GM19372 (cell line): ENCODE measurements at regions not wholly inside any gene's neighbourhood (a gene's known extent, or its start where the extent isn't known, plus 50 kb on each side); places are given as distances from the start of the nearest gene placed in this dataset.

ENCODE experiments used
- ATAC-seq: cut with Tn5 transposase; IDR thresholded peaks from one replicate; pipeline ENCODE4 v1.9.1; 2021; ENCODE audit warnings: mild to moderate bottlenecking, low read depth, moderate library complexity; ENCODE audit not compliant: unreplicated experiment

DNA sequence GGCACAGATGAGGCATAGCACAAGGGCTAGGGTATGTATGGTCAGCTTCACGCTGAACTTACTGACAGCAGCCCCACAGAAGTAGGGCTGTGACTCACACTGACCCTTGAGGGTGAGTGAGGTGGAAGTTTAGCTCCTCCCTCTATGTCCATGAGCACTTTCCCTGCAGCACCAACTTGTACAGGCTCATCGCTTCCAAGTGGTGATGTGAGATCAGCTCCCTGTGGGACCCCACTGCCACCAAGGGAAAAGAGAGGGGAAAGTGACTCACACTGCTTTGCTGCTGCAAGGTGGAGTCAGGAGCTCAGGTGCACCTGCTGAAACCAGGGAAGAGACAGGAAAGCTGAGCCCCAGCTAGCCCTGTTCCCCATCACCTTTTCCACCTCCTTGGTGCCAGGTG lies 91.5 kb downstream of the TEX51 start:
- ATAC-seq, result no peak

DNA sequence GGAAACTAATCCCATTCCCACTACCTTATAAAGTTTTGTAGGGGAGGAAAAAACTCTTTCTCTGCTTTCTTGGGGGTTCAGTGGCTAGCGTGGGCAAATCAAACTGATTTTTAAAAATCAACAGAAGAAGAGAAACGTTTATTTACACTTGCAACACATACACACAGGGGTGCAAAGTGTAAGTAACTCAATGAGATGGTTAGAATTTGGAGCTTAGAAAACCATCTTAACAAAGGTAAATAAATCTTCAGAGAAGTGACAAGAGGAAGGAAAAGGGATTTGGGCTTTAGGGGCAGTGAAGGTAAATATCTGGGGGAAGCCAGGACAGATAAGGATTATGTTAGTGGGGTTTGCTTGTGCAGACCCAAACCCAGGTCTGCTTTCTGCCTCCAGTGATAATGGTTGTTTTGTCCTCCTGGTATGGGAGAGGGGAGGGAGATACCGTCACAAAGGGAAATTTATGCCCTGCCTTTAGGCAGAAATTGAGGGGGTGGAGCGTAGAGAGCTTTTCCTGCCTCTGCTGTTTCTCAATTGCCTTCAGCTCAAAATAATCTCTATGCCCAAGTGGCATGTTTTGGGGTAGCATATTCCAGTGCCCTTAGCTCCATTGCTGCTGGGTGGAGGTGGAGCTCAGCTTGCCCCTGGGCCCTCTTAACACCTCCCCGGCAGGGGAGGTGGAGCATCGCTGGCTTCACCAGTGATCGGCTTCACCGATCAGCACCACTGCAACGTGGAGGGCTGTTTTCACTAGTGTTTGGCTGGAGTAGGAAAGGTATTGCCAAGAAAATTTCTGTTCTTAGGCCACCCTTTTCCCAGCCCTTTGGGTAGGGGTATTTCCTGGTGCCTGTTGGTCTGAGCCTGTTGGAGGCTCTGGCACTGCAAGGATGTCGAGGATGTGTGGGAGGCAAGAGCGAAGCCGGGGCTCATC lies 92.2 kb downstream of the TEX51 start:
- no peak for ATAC-seq

DNA sequence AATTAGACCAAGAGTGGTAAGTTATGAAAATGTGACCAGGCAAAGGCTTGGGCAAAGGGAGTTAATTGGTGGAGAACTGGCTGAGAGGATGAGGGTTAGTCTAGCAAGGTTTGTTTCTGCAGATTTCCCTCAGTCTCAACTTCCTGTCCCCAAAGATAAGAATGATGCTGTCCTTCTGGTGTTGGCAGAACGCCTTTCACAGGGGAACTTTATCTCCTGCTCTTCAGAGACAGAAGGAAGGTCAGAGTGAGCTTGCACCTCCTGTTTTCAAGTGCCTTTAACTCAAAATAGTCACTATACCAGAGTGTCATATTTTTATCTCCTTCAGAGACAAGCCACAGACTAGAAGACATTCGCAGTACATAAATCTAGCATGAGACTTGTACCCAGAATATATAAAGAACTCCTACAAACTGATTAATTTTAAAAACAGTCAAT lies 95.7 kb downstream of the TEX51 start:
- ATAC-seq, result no peak

DNA sequence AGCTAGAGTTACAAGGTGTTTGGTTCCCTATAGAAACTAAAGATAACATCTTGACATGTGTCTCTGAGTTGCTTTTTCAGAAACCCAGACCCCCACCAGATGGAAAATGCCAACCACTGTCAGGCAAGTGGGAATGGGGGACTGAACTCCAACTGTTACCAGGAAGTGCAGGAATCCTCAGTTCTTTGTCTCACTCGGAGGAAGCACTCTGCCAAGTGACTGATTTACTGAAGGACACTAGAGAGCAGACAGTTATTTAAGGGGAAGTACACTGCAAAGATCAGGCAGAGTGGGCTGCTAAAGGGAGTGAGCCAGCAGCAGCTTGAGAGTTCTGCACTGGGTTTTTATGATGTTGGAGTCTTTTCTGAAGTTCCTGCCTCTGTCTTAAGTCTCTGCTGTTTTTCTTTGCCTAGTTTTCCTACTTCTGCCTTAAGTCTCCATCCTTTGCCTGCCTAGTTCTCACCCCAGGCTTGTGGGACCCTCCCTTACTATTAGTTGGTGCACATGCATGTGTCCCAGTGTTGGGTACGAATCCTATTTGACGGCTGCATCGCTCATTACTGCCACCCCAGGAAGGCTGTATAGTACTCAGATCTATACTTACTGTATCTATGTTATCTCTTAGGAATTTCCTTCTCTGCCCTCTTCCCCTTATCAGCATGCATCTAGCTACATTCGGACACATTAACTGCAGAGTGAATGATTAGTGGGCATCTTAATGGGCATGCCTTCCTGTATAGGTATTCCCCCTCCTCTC lies 97.1 kb downstream of the TEX51 start:
- ATAC-seq, result no peak

DNA sequence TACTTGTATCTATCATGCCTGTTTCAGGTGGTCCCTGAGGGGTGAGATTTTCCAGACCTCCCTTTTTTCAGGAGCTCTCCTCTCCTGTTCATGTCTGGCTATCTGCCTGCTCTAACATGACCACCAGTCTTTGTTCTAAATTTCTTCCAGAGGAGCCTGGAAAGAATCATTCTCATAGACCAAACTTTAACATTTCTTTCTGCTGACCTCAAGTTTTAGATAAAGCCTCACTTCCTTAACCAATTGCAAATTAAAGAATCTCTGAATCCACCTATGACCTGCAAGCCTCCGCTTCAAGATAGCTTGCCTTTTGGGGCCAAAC lies 97.6 kb downstream of the TEX51 start:
- ATAC-seq, result no peak
